ENCODE measurements at regions not wholly inside any gene's neighbourhood (a gene's known extent, or its start where the extent isn't known, plus 50 kb on each side); places are given as distances from the start of the nearest gene placed in this dataset.

DNA sequence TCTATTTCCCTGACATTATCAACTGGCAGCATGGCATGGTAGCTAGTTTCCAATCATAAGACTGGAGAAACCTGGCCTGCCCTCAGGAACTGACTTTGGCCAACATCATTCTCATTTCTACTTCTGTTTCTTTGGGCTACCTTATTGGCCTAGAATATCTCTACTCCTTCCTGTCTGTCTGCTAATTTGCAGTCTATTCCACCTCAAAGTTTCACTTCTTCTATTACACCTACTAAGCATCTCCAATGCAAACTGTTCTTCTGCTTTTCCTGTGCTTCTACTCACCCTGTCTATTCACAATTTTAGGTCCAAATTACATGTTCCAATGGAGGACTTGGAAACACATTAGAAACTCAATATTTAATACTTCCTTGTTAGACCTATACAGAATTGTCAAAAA, 65.6 kb downstream of the ZNF503 start:
- intact Hi-C loops (cut with micrococcal nuclease; ENCODE audit: unreplicated experiment), result no loop called here
- H3K36me3 ChIP-seq (ENCODE audit: control insufficient read depth, insufficient read depth, low read length), result no peaks in the 10 kb centered on the region
- BruUV-seq (replicated peaks), result no TSS peak

DNA sequence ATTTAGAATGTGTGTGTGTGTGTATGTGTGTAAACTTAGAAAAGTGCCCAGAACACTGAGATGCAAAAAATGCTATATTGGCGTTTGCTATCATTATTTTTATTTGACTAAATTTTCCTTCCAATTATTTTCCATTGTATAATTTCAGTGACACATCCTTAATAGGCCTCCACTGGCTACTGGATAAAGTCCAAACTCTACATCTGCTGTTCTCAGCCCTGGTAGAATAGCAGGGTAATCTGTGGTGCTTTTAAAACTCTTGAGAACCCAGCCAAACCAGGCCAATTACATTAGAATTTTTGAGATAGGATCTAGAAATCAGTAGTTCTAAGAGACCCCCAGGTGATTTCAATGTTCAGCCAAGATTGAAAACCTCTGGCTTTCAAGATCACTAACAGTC, 66.4 kb downstream of the ZNF503 start:
- ChIA-PET POLR2A (no interaction called here), CTCF (no interaction called here)
- H3K4me1 ChIP-seq (ENCODE audit: control insufficient read depth, insufficient read depth, low read length), result no peaks in the 10 kb centered on the region
- intact Hi-C loops (cut with micrococcal nuclease; ENCODE audit: unreplicated experiment), result no loop called here
- no peak overlapping the region for H3K27ac ChIP-seq (ENCODE audit: low read length)
- TF ChIP-seq POLR2AphosphoS5 (IDR thresholded peaks at IDR 0.05; ENCODE audit: low read depth, low read length) (no peak), TCF7L2 (IDR thresholded peaks at IDR 0.05; ENCODE audit: low read depth, low read length) (no peak), SIN3A (IDR thresholded peaks at IDR 0.05; ENCODE audit: borderline replicate concordance, insufficient read depth, low read depth, low read length) (no peak)
- TF ChIP-seq, protein P1, sequence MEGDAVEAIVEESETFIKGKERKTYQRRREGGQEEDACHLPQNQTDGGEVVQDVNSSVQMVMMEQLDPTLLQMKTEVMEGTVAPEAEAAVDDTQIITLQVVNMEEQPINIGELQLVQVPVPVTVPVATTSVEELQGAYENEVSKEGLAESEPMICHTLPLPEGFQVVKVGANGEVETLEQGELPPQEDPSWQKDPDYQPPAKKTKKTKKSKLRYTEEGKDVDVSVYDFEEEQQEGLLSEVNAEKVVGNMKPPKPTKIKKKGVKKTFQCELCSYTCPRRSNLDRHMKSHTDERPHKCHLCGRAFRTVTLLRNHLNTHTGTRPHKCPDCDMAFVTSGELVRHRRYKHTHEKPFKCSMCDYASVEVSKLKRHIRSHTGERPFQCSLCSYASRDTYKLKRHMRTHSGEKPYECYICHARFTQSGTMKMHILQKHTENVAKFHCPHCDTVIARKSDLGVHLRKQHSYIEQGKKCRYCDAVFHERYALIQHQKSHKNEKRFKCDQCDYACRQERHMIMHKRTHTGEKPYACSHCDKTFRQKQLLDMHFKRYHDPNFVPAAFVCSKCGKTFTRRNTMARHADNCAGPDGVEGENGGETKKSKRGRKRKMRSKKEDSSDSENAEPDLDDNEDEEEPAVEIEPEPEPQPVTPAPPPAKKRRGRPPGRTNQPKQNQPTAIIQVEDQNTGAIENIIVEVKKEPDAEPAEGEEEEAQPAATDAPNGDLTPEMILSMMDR (IDR thresholded peaks at IDR 0.05), result no peak
- TF ChIP-seq, protein P2, sequence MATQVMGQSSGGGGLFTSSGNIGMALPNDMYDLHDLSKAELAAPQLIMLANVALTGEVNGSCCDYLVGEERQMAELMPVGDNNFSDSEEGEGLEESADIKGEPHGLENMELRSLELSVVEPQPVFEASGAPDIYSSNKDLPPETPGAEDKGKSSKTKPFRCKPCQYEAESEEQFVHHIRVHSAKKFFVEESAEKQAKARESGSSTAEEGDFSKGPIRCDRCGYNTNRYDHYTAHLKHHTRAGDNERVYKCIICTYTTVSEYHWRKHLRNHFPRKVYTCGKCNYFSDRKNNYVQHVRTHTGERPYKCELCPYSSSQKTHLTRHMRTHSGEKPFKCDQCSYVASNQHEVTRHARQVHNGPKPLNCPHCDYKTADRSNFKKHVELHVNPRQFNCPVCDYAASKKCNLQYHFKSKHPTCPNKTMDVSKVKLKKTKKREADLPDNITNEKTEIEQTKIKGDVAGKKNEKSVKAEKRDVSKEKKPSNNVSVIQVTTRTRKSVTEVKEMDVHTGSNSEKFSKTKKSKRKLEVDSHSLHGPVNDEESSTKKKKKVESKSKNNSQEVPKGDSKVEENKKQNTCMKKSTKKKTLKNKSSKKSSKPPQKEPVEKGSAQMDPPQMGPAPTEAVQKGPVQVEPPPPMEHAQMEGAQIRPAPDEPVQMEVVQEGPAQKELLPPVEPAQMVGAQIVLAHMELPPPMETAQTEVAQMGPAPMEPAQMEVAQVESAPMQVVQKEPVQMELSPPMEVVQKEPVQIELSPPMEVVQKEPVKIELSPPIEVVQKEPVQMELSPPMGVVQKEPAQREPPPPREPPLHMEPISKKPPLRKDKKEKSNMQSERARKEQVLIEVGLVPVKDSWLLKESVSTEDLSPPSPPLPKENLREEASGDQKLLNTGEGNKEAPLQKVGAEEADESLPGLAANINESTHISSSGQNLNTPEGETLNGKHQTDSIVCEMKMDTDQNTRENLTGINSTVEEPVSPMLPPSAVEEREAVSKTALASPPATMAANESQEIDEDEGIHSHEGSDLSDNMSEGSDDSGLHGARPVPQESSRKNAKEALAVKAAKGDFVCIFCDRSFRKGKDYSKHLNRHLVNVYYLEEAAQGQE (IDR thresholded peaks at IDR 0.05; ENCODE audit: insufficient read depth in 1 of 2, low read depth in 2 of 2, low read length in 1 of 2), result no peak
- no peaks in the 10 kb centered on the region for H3K36me3 ChIP-seq (ENCODE audit: control insufficient read depth, insufficient read depth, low read length)
- DNase-seq (ENCODE audit: low read depth, low spot score), result no peak
- in situ Hi-C loops (cut with HindIII; ENCODE audit: low pct_unique_long_range_greater_than_20kb, low sequenced_read_pairs), result no loop called here
- H3K9me3 ChIP-seq (ENCODE audit: control insufficient read depth, insufficient read depth, low read depth, low read length), result no peaks in the 10 kb centered on the region
- peaks cover 12% of the 10 kb centered on the region for H3K27me3 ChIP-seq (ENCODE audit: control insufficient read depth, insufficient read depth, low read length)
- no peak for ATAC-seq
- H3K4me3 ChIP-seq (ENCODE audit: low read depth in 2 of 2, low read length in 2 of 2), result no peak overlapping the region
- BruUV-seq (replicated peaks), result no TSS peak

More for the DNA sequence above, 65.6 kb downstream of the ZNF503 start:
- ATAC-seq (no peak), DNase-seq (ENCODE audit: low read depth, low spot score) (no peak)
- Histone ChIP-seq H3K4me3 (ENCODE audit: low read depth in 2 of 2, low read length in 2 of 2) (no peak overlapping the region), H3K27me3 (ENCODE audit: control insufficient read depth, insufficient read depth, low read length) (peaks cover 12% of the 10 kb centered on the region), H3K4me1 (ENCODE audit: control insufficient read depth, insufficient read depth, low read length) (no peaks in the 10 kb centered on the region), H3K9me3 (ENCODE audit: control insufficient read depth, insufficient read depth, low read depth, low read length) (no peaks in the 10 kb centered on the region), H3K27ac (ENCODE audit: low read length) (no peak overlapping the region)
- TF ChIP-seq, protein P2 (IDR thresholded peaks at IDR 0.05; ENCODE audit: insufficient read depth in 1 of 2, low read depth in 2 of 2, low read length in 1 of 2), result no peak
- TF ChIP-seq, protein P1 (IDR thresholded peaks at IDR 0.05), result no peak
- TF ChIP-seq POLR2AphosphoS5 (IDR thresholded peaks at IDR 0.05; ENCODE audit: low read depth, low read length) (no peak), TCF7L2 (IDR thresholded peaks at IDR 0.05; ENCODE audit: low read depth, low read length) (no peak), SIN3A (IDR thresholded peaks at IDR 0.05; ENCODE audit: borderline replicate concordance, insufficient read depth, low read depth, low read length) (no peak)
- in situ Hi-C loops (cut with HindIII; ENCODE audit: low pct_unique_long_range_greater_than_20kb, low sequenced_read_pairs), result no loop called here
- ChIA-PET POLR2A (no interaction called here), CTCF (no interaction called here)
